ENCODE measurements at regions not wholly inside any gene's neighbourhood (a gene's known extent, or its start where the extent isn't known, plus 50 kb on each side); places are given as distances from the start of the nearest gene placed in this dataset.

DNA sequence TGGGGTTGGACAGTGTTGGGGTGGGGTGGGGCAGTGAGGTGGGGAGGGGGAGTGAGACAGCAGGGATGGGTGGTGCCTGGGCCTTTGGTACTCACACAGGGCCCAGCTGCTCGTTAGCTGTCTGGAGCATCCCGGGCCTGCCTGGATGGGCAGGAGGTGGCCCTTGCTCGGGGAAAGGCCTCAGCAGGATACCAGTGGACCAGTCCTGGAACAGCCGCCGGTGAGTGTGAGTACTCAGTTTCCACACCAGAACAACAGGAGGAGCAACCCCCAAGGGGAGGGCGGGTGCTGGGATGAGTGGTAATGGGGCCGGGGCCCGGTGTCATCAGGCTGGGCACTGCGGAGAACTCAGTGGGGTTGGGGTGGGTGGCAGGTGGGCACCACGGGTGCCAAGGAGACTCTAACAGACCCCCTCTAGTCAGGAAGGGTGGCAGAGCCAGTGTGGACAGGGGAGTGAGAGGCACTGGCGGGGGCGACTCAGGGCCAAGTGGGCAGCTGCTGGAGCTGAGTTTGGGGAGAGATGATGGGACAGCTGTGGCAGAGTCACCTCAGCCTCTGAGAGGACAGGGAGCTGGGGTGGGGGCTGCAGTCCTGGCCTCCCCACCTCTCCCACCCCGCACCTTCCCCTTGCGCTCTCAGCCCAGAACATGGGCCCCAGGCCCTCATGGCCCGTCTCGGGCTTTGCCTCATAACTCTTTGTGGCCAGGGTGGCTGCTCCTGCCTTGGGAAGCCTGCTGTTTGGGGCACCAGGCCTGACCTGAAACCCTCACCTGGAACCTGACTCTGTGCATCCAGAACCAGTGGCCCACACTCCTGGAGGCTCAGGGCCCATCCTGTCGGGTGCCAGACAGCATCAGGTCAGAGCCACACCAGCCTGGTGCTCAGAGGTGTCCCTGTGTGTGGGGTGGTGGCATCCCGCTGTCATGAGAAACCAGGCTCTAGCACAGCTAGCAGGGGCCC lies 52.1 kb upstream of the PRR23E start:
- TF ChIP-seq, protein P1, sequence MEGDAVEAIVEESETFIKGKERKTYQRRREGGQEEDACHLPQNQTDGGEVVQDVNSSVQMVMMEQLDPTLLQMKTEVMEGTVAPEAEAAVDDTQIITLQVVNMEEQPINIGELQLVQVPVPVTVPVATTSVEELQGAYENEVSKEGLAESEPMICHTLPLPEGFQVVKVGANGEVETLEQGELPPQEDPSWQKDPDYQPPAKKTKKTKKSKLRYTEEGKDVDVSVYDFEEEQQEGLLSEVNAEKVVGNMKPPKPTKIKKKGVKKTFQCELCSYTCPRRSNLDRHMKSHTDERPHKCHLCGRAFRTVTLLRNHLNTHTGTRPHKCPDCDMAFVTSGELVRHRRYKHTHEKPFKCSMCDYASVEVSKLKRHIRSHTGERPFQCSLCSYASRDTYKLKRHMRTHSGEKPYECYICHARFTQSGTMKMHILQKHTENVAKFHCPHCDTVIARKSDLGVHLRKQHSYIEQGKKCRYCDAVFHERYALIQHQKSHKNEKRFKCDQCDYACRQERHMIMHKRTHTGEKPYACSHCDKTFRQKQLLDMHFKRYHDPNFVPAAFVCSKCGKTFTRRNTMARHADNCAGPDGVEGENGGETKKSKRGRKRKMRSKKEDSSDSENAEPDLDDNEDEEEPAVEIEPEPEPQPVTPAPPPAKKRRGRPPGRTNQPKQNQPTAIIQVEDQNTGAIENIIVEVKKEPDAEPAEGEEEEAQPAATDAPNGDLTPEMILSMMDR (IDR thresholded peaks at IDR 0.05; ENCODE audit: insufficient read depth, low read depth, low read length): no peak
- no peak for TF ChIP-seq EZH2 (IDR thresholded peaks at IDR 0.05; ENCODE audit: insufficient read depth, low read length)

Data from astrocyte (in vitro differentiated cells and primary cell).